ENCODE measurements at regions not wholly inside any gene's neighbourhood (a gene's known extent, or its start where the extent isn't known, plus 50 kb on each side); places are given as distances from the start of the nearest gene placed in this dataset.
"Not testable (repeated sequence)": the region's sequence is repeated elsewhere in the genome, so short reads cannot be mapped to it uniquely, and the experiment has no call there.

GRCh38 chr13:50255639-50256038 is 240.4 kb downstream of the KCNRG start:
- Mint-ChIP-seq H3K27me3 (no peaks in the 10 kb centered on the region), H3K9me3 (peaks cover 0 to 13% of the 10 kb centered on the region in 2 donors), H3K36me3 (ENCODE audit: insufficient read depth) (peaks cover 7% of the 10 kb centered on the region), H3K27ac (peak overlapping the region; percentile 90), H3K4me3 (peak overlapping the region; percentile 71 to 82), H3K4me1 (ENCODE audit: low read depth in 2 of 2) (peaks cover 52 to 55% of the 10 kb centered on the region in 2 donors)
- ATAC-seq (replicated peaks) (peak; percentile 90), DNase-seq (peak in 2 of 3 experiments; percentile 8 to 12)

GRCh38 chr13:50256536-50257321 is 241.5 kb downstream of the KCNRG start:
- Mint-ChIP-seq H3K4me3 (peak overlapping the region; percentile 71 to 82), H3K27ac (peak overlapping the region; percentile 90)
- H3K27me3 Mint-ChIP-seq: not testable (repeated sequence)

GRCh38 chr13:50257646-50258045 is 242.4 kb downstream of the KCNRG start:
- H3K9me3 Mint-ChIP-seq: peaks cover 0 to 3% of the 10 kb centered on the region in 2 donors
- H3K4me1 Mint-ChIP-seq (ENCODE audit: low read depth in 2 of 2): peaks cover 49% of the 10 kb centered on the region in 2 donors
- H3K4me3 Mint-ChIP-seq: peak overlapping the region; percentile 36 to 82
- H3K27me3 Mint-ChIP-seq: no peaks in the 10 kb centered on the region
- H3K27ac Mint-ChIP-seq: peak overlapping the region; percentile 53 to 90
- ATAC-seq (replicated peaks): no peak
- peaks cover 7% of the 10 kb centered on the region for H3K36me3 Mint-ChIP-seq (ENCODE audit: insufficient read depth)
- no peak for DNase-seq

More at GRCh38 chr13:50256536-50257321, 241.5 kb downstream of the KCNRG start:
- Mint-ChIP-seq H3K9me3 (peaks cover 0 to 13% of the 10 kb centered on the region in 2 donors), H3K4me1 (ENCODE audit: low read depth in 2 of 2) (peaks cover 54 to 56% of the 10 kb centered on the region in 2 donors)
- DNase-seq; H3K36me3 Mint-ChIP-seq (ENCODE audit: insufficient read depth); ATAC-seq (replicated peaks): not testable (repeated sequence)

- no peak overlapping the region for H3K4me3 Mint-ChIP-seq
- H3K27ac Mint-ChIP-seq: no peak overlapping the region
- no peaks in the 10 kb centered on the region for H3K9me3 Mint-ChIP-seq
- ATAC-seq (replicated peaks): no peak
- peaks cover 34 to 35% of the 10 kb centered on the region in 2 donors for H3K4me1 Mint-ChIP-seq (ENCODE audit: low read depth in 2 of 2)
- H3K36me3 Mint-ChIP-seq (ENCODE audit: insufficient read depth): peaks cover 2% of the 10 kb centered on the region
- no peaks in the 10 kb centered on the region for H3K27me3 Mint-ChIP-seq
- DNase-seq: no peak
These were observed 246.1 kb downstream of the KCNRG start for GRCh38 chr13:50261130-50261901.

GRCh38 chr13:50267066-50267465 is 251.8 kb downstream of the KCNRG start:
- no peak overlapping the region for H3K27ac Mint-ChIP-seq
- ATAC-seq (replicated peaks) (no peak), DNase-seq (no peak)
- H3K9me3 Mint-ChIP-seq: no peaks in the 10 kb centered on the region
- H3K4me1 Mint-ChIP-seq (ENCODE audit: low read depth in 2 of 2): peaks cover 7 to 8% of the 10 kb centered on the region in 2 donors
- peaks cover 2% of the 10 kb centered on the region for H3K36me3 Mint-ChIP-seq (ENCODE audit: insufficient read depth)
- no peak overlapping the region for H3K4me3 Mint-ChIP-seq
- H3K27me3 Mint-ChIP-seq: no peaks in the 10 kb centered on the region

- ATAC-seq (replicated peaks) (no peak), DNase-seq (no peak)
- no peaks in the 10 kb centered on the region for H3K27me3 Mint-ChIP-seq
- H3K4me3 Mint-ChIP-seq: no peak overlapping the region
- no peaks in the 10 kb centered on the region for H3K9me3 Mint-ChIP-seq
- no peak overlapping the region for H3K27ac Mint-ChIP-seq
- H3K36me3 Mint-ChIP-seq (ENCODE audit: insufficient read depth): peaks cover 2% of the 10 kb centered on the region
- peaks cover 7 to 8% of the 10 kb centered on the region in 2 donors for H3K4me1 Mint-ChIP-seq (ENCODE audit: low read depth in 2 of 2)
These were observed 252.7 kb downstream of the KCNRG start for GRCh38 chr13:50267917-50268316.

- H3K9me3 Mint-ChIP-seq: no peaks in the 10 kb centered on the region
- DNase-seq: no peak
- no peak overlapping the region for H3K27ac Mint-ChIP-seq
- ATAC-seq (replicated peaks): no peak
- H3K4me1 Mint-ChIP-seq (ENCODE audit: low read depth in 2 of 2): peaks cover 7% of the 10 kb centered on the region in 2 donors
- no peak overlapping the region for H3K4me3 Mint-ChIP-seq
- no peaks in the 10 kb centered on the region for H3K27me3 Mint-ChIP-seq
- H3K36me3 Mint-ChIP-seq (ENCODE audit: insufficient read depth): peaks cover 2% of the 10 kb centered on the region
These were observed 253.3 kb downstream of the KCNRG start for GRCh38 chr13:50268500-50268899.

GRCh38 chr13:50274181-50274580 is 258.9 kb downstream of the KCNRG start:
- no peak overlapping the region for H3K4me3 Mint-ChIP-seq
- peaks cover 3 to 14% of the 10 kb centered on the region in 2 donors for H3K4me1 Mint-ChIP-seq (ENCODE audit: low read depth in 2 of 2)
- H3K27me3 Mint-ChIP-seq: no peaks in the 10 kb centered on the region
- H3K27ac Mint-ChIP-seq: no peak overlapping the region
- no peaks in the 10 kb centered on the region for H3K9me3 Mint-ChIP-seq
- DNase-seq: no peak
- peaks cover 2% of the 10 kb centered on the region for H3K36me3 Mint-ChIP-seq (ENCODE audit: insufficient read depth)
- no peak for ATAC-seq (replicated peaks)

- no peak overlapping the region for H3K4me3 Mint-ChIP-seq
- no peaks in the 10 kb centered on the region for H3K9me3 Mint-ChIP-seq
- no peaks in the 10 kb centered on the region for H3K27me3 Mint-ChIP-seq
- DNase-seq (no peak), ATAC-seq (replicated peaks) (peak; percentile 37)
- H3K36me3 Mint-ChIP-seq (ENCODE audit: insufficient read depth): peaks cover 2% of the 10 kb centered on the region
- peaks cover 3 to 13% of the 10 kb centered on the region in 2 donors for H3K4me1 Mint-ChIP-seq (ENCODE audit: low read depth in 2 of 2)
- no peak overlapping the region for H3K27ac Mint-ChIP-seq
These were observed 260.3 kb downstream of the KCNRG start for GRCh38 chr13:50275392-50276063.

- H3K4me3 Mint-ChIP-seq: no peak overlapping the region
- no peak for DNase-seq
- H3K27me3 Mint-ChIP-seq: no peaks in the 10 kb centered on the region
- no peak for ATAC-seq (replicated peaks)
- no peaks in the 10 kb centered on the region for H3K36me3 Mint-ChIP-seq (ENCODE audit: insufficient read depth)
- no peaks in the 10 kb centered on the region for H3K9me3 Mint-ChIP-seq
- H3K4me1 Mint-ChIP-seq (ENCODE audit: low read depth in 2 of 2): peaks cover 0 to 9% of the 10 kb centered on the region in 2 donors
- no peak overlapping the region for H3K27ac Mint-ChIP-seq
These were observed 261.3 kb downstream of the KCNRG start for GRCh38 chr13:50276550-50276949.

GRCh38 chr13:50277127-50277526 is 261.9 kb downstream of the KCNRG start:
- Mint-ChIP-seq H3K4me3 (no peak overlapping the region), H3K4me1 (ENCODE audit: low read depth in 2 of 2) (peaks cover under 1 to 9% of the 10 kb centered on the region in 2 donors)
- no peak for ATAC-seq (replicated peaks)

GRCh38 chr13:50277906-50278305 is 262.7 kb downstream of the KCNRG start:
- Mint-ChIP-seq H3K9me3 (no peaks in the 10 kb centered on the region), H3K4me1 (ENCODE audit: low read depth in 2 of 2) (peaks cover 5 to 15% of the 10 kb centered on the region in 2 donors), H3K27ac (no peak overlapping the region), H3K4me3 (no peak overlapping the region), H3K27me3 (no peaks in the 10 kb centered on the region), H3K36me3 (ENCODE audit: insufficient read depth) (no peaks in the 10 kb centered on the region)
- no peak for ATAC-seq (replicated peaks)
- no peak for DNase-seq

More at GRCh38 chr13:50277127-50277526, 261.9 kb downstream of the KCNRG start:
- Mint-ChIP-seq H3K9me3 (no peaks in the 10 kb centered on the region), H3K36me3 (ENCODE audit: insufficient read depth) (no peaks in the 10 kb centered on the region), H3K27ac (peak overlapping the region in 1 of 2 donors; percentile 1), H3K27me3 (no peaks in the 10 kb centered on the region)
- DNase-seq: no peak

GRCh38 chr13:50280441-50280937 is 265.2 kb downstream of the KCNRG start:
- Mint-ChIP-seq H3K4me1 (ENCODE audit: low read depth in 2 of 2) (peaks cover 19 to 28% of the 10 kb centered on the region in 2 donors), H3K9me3 (no peaks in the 10 kb centered on the region), H3K27ac (no peak overlapping the region), H3K27me3 (no peaks in the 10 kb centered on the region), H3K4me3 (no peak overlapping the region), H3K36me3 (ENCODE audit: insufficient read depth) (no peaks in the 10 kb centered on the region)
- DNase-seq (no peak), ATAC-seq (replicated peaks) (no peak)
